K562 (cell line): ENCODE measurements at regions not wholly inside any gene's neighbourhood (a gene's known extent, or its start where the extent isn't known, plus 50 kb on each side); places are given as distances from the start of the nearest gene placed in this dataset.
A peak's percentile ranks its signal among the peaks of the same experiment; 100 is the strongest.

ENCODE experiments used
- ATAC-seq: fragments of 200-7000 bp; cut with Tn5 transposase; 3 replicates; pipeline ENCODE4 v1.9.1; 2020; ENCODE audit warnings: moderate library complexity
- BruUV-seq: library from RNA; stranded (reverse); fragments of 400-500 nt; replicated peaks from 2 replicates; lab custom pipeline; 2021; lab: Mats Ljungman, UMichigan
- CTCF ChIA-PET: fragments of 300-600 bp; formaldehyde crosslinking; extraction: SDS; loops from one replicate; lab custom pipeline; 2021; ENCODE audit warnings: low intra/inter-chr PET ratio; lab: Yijun Ruan, JAX
- POLR2A ChIA-PET: fragments of 300-600, 350-650 bp; sonication (Branson Sonifier 250); formaldehyde crosslinking; extraction: SDS; loops from one replicate; lab custom pipeline; 2021; ENCODE audit warnings: antibody characterized with exemption, inconsistent platforms; lab: Yijun Ruan, JAX
- DNase-seq, 4 experiments: peaks; one replicate each; pipeline versions ENCODE4 v3.0.0 to v3.0.0-alpha.2; 2011 to 2018; ENCODE audit warnings: low spot score in 3 of 4, mixed read lengths in 3 of 4; ENCODE audit errors: extremely low read depth in 1 of 4
- FAIRE-seq: peaks from 2 replicates; lab custom pipeline; 2011; peaks lifted over from hg19 to GRCh38; lab: Jason Lieb, UNC
- H2AFZ ChIP-seq: 2 replicates; pipeline ENCODE4 v1.6.0; 2011; ENCODE audit warnings: low read depth, low read length, control low read depth, inconsistent platforms
- H3K27ac ChIP-seq: fragments of 200-600 bp; 3 replicates; pipeline ENCODE4 v1.8.0; 2011; ENCODE audit warnings: low read depth, mild to moderate bottlenecking, control low read depth, inconsistent platforms, low read length, moderate library complexity, mixed read lengths; ENCODE audit errors: extremely low read depth
- H3K27me3 ChIP-seq, 2 experiments: fragments of 300-600 bp in 1 of 2; 2 replicates in 1 of 2; 3 replicates in 1 of 2; pipeline versions ENCODE4 v1.6.0 to v1.8.0; 2011; ENCODE audit warnings: inconsistent platforms in 2 of 2, low read length in 2 of 2, mild to moderate bottlenecking in 1 of 2, mixed read lengths in 1 of 2, moderate library complexity in 1 of 2; ENCODE audit not compliant: control insufficient read depth in 2 of 2, insufficient read depth in 2 of 2
- H3K36me3 ChIP-seq: fragments of 300-600 bp; 3 replicates; pipeline ENCODE4 v1.8.0; 2011; ENCODE audit warnings: mild to moderate bottlenecking, low read length, inconsistent platforms; ENCODE audit not compliant: control insufficient read depth, insufficient read depth
- H3K4me1 ChIP-seq, 2 experiments: fragments of 200-600 bp in 1 of 2; replicated peaks in 1 of 2; 2 replicates in 1 of 2; 3 replicates in 1 of 2; pipeline versions ENCODE4 v1.5.1 to v1.8.0; 2011; ENCODE audit warnings: inconsistent platforms in 2 of 2, low read length in 2 of 2, mild to moderate bottlenecking in 1 of 2, mixed read lengths in 1 of 2, moderate library complexity in 1 of 2; ENCODE audit not compliant: control insufficient read depth in 2 of 2, insufficient read depth in 2 of 2
- H3K4me2 ChIP-seq: 2 replicates; pipeline ENCODE4 v1.6.1; 2011; ENCODE audit warnings: low read length, control low read depth, inconsistent platforms, mixed read lengths; ENCODE audit not compliant: insufficient read depth
- H3K4me3 ChIP-seq: fragments of 200-600 bp; sonication (generic), shearing (Covaris generic); 2 replicates; pipeline ENCODE4 v1.5.1; 2016; ENCODE audit warnings: control low read depth, inconsistent platforms
- H3K79me2 ChIP-seq: fragments of 200-600 bp; 3 replicates; pipeline ENCODE4 v1.8.0; 2011; ENCODE audit warnings: low read length, inconsistent platforms; ENCODE audit not compliant: control insufficient read depth, insufficient read depth
- H3K9ac ChIP-seq, 2 experiments: 2 replicates each; pipeline versions ENCODE4 v1.6.0 to v1.6.1; 2011; ENCODE audit warnings: low read depth in 2 of 2, low read length in 2 of 2, control low read depth in 1 of 2, inconsistent platforms in 1 of 2, mild to moderate bottlenecking in 1 of 2, mixed read lengths in 1 of 2; ENCODE audit not compliant: insufficient read depth in 1 of 2
- H3K9me1 ChIP-seq: one replicate; pipeline ENCODE4 v1.6.0; 2011; ENCODE audit warnings: inconsistent platforms, mild to moderate bottlenecking, low read length, moderate library complexity; ENCODE audit not compliant: control insufficient read depth, insufficient read depth
- H3K9me3 ChIP-seq: replicated peaks from 2 replicates; pipeline ENCODE4 v1.5.1; 2011; ENCODE audit warnings: low read depth, low read length, inconsistent platforms; ENCODE audit not compliant: control insufficient read depth, insufficient read depth
- H4K20me1 ChIP-seq: replicated peaks from 2 replicates; pipeline ENCODE4 v1.6.1; 2011; ENCODE audit warnings: low read length, inconsistent platforms, mixed read lengths; ENCODE audit not compliant: control insufficient read depth, insufficient read depth
- ARID4B ChIP-seq: sonication (generic); formaldehyde crosslinking; IDR thresholded peaks from 2 replicates; pipeline ENCODE4 v1.8.0; 2022; ENCODE audit warnings: mild to moderate bottlenecking, missing genetic modification reagents
- PCBP2 ChIP-seq: fragments of 200-400 bp; formaldehyde crosslinking; IDR thresholded peaks from 2 replicates; pipeline ENCODE4 v1.6.1; 2018; ENCODE audit warnings: low read length, low read depth, mild to moderate bottlenecking, moderate library complexity; ENCODE audit not compliant: poor library complexity, severe bottlenecking
- SP1 ChIP-seq: sonication (generic); formaldehyde crosslinking; IDR thresholded peaks from 2 replicates; pipeline ENCODE4 v1.8.1; 2022; ENCODE audit warnings: mild to moderate bottlenecking, missing genetic modification reagents
- SPI1 ChIP-seq: IDR thresholded peaks from 2 replicates; pipeline ENCODE4 v1.6.1; 2011; ENCODE audit warnings: low read depth, low read length, control low read depth, borderline replicate concordance
- ZFPM2 ChIP-seq: fragments of 250-450 bp; sonication (Bioruptor Pico); IDR thresholded peaks from 2 replicates; pipeline ENCODE4 v1.5.1; 2022; ENCODE audit warnings: mild to moderate bottlenecking
- ZNF3 ChIP-seq: fragments of 250-450 bp; sonication (Bioruptor Pico); IDR thresholded peaks from 2 replicates; pipeline ENCODE4 v1.5.0; 2021; ENCODE audit warnings: mild to moderate bottlenecking, moderate library complexity
- in situ Hi-C: fragments of 300-500 bp; cut with MboI; formaldehyde crosslinking; loops from 4 replicates; pipeline ENCODE4 v1.15.0; 2018; ENCODE audit warnings: inconsistent platforms, mixed read lengths
- intact Hi-C: fragments of 100-400 bp; cut with micrococcal nuclease; formaldehyde crosslinking; loops from 2 replicates; pipeline ENCODE4 v1.14.2; 2022

DNA sequence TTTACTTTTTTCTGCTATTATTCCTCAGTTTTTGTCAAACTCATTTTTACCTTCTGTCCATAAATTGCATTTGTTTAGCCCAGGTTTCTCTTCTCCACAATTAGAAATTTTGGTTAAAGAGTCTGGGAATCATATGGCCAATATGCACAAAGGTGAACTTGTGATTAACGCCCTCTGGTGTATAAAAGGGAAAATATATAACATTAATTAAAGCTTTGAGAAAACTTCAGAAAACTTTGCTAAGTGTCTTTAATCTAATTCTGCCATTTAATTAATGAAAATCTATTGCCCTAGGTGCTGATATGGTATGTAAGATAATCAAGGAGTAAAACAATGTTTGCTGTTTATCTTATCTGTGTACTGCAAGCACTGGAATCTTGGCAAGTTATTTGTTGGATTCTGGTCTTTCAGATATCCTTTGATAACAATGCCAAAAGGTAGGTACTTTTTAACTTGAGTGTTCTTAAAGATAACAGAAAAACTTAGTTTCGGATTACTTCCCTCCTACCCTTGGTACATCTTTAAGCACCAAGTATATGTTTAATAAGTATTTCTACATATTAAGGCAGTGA is 402.6 kb downstream of the SUCLA2 start (continued):
- no peak for TF ChIP-seq ARID4B
- TF ChIP-seq PCBP2: no peak
- no peak for TF ChIP-seq SP1

GRCh38 chr13:47594833-47595232 is 406.2 kb downstream of the SUCLA2 start:
- intact Hi-C loops: no loop called here
- no peak for FAIRE-seq
- CTCF ChIA-PET: no interaction called here

More at GRCh38 chr13:47594833-47595232, 406.2 kb downstream of the SUCLA2 start:
- Histone ChIP-seq H3K9ac (no peak overlapping the region), H3K9me3 (no peaks in the 10 kb centered on the region), H3K27me3 (no peaks in the 10 kb centered on the region), H3K4me3 (no peak overlapping the region), H3K9me1 (no peaks in the 10 kb centered on the region), H3K36me3 (no peaks in the 10 kb centered on the region), H3K4me1 (no peaks in the 10 kb centered on the region), H4K20me1 (no peaks in the 10 kb centered on the region), H3K4me2 (no peak overlapping the region), H3K27ac (no peak overlapping the region), H3K79me2 (no peaks in the 10 kb centered on the region), H2AFZ (no peak overlapping the region)
- no TSS peak for BruUV-seq
- no peak for ATAC-seq
- TF ChIP-seq ZFPM2 (CRISPR knock-in tag): no peak
- 0 out of 2 replicates have a peak, but pooled peaks have one; percentile 3 for TF ChIP-seq SPI1
- TF ChIP-seq ZNF3 (CRISPR knock-in tag): no peak
- peak in 1 of 4 experiments; percentile 4 for DNase-seq
- POLR2A ChIA-PET: no interaction called here
- in situ Hi-C loops: no loop called here
